Fibroblast of the aortic adventitia (primary cell): ENCODE measurements at regions not wholly inside any gene's neighbourhood (a gene's known extent, or its start where the extent isn't known, plus 50 kb on each side); places are given as distances from the start of the nearest gene placed in this dataset.

Experiments used
- DNase-seq: peaks from one replicate; pipeline ENCODE4 v3.0.0-alpha.2; 2010; ENCODE audit warnings: low read depth
- H3K4me3 ChIP-seq: 2 replicates; pipeline ENCODE4 v1.5.1; 2011; ENCODE audit warnings: low read depth, mild to moderate bottlenecking, control low read depth, low read length, moderate library complexity
- TF ChIP-seq, protein P1 (sequence below): IDR thresholded peaks from 2 replicates; pipeline ENCODE4 v1.5.1; 2011; ENCODE audit warnings: mild to moderate bottlenecking, low read length, control low read depth, inconsistent platforms; ENCODE audit not compliant: insufficient read depth

DNA sequence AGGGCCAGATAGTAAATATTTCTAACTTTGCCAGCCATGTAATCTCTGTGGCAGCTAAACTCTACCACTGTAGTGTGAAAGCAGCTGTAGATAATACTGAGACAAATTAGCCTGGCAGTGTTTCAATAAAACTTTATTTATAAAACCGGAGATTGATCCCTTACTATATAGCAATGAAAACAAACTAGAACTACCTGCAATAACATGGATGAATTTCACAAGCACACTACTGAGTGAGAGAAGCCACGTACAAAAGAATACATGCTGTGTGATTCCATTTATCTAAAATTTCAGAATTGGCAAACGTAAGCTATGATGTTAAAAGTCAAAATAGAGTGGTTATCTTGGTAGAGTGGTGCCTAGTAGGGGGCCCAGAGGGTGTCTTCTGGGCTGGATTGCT, 198.7 kb upstream of the SGK1 start:
- TF ChIP-seq, protein P1, sequence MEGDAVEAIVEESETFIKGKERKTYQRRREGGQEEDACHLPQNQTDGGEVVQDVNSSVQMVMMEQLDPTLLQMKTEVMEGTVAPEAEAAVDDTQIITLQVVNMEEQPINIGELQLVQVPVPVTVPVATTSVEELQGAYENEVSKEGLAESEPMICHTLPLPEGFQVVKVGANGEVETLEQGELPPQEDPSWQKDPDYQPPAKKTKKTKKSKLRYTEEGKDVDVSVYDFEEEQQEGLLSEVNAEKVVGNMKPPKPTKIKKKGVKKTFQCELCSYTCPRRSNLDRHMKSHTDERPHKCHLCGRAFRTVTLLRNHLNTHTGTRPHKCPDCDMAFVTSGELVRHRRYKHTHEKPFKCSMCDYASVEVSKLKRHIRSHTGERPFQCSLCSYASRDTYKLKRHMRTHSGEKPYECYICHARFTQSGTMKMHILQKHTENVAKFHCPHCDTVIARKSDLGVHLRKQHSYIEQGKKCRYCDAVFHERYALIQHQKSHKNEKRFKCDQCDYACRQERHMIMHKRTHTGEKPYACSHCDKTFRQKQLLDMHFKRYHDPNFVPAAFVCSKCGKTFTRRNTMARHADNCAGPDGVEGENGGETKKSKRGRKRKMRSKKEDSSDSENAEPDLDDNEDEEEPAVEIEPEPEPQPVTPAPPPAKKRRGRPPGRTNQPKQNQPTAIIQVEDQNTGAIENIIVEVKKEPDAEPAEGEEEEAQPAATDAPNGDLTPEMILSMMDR, result no peak
- DNase-seq, result peak; percentile 41

DNA sequence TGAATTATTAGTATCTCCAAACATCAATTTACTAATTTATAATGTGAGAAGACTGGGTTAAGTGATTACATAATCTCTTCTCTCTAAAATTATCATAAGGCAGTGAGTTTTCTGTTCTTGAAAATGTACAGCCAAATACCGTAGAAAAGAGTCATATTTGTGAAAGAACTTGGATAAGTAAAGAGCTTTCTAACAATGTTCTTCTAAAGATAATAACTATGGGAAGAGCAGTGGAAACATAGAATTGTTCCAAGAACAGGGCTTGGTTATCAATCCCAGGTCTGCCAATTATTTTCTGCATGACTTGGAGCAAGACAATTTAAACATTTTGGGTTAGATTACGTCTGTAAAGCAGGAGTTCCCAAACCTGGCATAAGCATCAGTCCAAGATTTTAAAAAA, 198.1 kb upstream of the SGK1 start:
- no peak overlapping the region for H3K4me3 ChIP-seq
- peak; percentile 88 for DNase-seq
- TF ChIP-seq, protein P1, result no peak

More for the DNA sequence above, 198.7 kb upstream of the SGK1 start:
- no peak overlapping the region for H3K4me3 ChIP-seq

DNA sequence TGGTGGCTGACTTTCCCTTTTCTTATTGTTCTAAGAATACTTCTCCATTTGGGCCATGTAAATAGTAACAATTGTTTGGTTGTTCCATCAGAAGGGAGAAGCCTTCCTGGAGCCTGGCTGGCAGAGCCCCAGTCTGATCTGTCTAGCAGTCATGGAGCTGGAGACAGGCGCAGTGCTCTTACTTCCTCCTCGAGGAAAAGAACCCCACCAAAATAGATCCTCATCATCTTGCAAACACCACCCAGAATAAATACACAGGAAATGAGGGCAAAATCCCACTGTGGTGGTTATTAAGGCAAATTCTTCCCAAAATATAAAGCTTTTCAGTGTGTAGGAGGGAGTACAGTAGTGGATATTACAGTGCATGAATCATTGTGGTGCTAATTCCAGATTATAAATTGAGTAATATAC, 195.1 kb upstream of the SGK1 start:
- TF ChIP-seq, protein P1, result no peak
- H3K4me3 ChIP-seq, result no peak overlapping the region
- DNase-seq, result peak; percentile 20

DNA sequence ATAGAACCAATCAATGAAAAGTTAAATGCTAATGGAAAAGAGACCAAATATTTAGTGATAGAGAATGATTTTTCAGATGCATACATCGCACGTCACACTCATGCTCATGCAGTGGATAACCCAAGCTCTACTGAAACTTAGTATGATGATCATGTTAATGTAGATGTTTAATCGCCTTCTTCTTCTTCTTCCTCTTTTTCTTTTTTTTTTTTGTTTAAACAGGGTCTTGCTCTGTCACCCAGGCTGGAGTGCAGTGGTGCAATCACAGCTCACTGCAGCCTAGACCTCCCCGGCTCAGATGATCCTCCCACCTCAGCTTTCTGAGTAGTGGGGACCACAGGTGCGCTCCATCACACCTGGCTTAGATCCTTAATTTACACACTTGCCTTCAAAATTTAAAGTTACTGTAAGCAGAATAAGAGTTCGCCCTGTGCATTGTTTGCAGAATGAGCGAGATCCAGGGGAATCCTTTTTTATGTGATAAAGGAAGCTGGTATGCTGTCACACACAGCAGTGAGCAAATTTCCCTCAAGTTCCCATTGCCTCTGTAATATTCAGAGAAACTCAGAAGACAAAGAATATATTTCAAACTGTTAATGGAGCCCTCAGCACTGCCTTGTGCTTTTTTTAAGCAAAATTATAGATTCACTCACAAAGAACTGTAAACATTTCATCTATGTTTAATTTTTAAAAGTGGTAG, 194.2 kb upstream of the SGK1 start:
- no peak overlapping the region for H3K4me3 ChIP-seq
- TF ChIP-seq, protein P1, result no peak
- DNase-seq, result no peak

DNA sequence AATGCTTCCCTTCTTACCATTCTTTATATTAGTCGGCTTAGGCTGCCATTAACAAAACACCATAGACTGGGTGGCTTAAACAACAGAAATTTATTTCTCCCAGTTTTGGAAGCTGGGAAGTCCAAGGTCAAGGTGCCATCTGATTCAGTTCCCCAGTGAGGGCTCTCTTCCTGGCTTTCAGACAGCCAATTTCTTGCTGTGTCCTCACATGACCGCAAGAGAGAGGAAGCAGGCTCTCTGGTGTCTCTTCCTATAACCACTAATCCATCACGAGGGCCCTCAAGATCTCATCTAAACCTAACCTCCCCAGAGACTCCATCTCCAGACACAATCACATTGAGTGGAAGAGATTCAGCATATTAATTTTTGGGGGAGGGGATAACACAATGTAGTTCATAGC, 193.0 kb upstream of the SGK1 start:
- H3K4me3 ChIP-seq, result no peak overlapping the region
- no peak for DNase-seq
- TF ChIP-seq, protein P1, result no peak

DNA sequence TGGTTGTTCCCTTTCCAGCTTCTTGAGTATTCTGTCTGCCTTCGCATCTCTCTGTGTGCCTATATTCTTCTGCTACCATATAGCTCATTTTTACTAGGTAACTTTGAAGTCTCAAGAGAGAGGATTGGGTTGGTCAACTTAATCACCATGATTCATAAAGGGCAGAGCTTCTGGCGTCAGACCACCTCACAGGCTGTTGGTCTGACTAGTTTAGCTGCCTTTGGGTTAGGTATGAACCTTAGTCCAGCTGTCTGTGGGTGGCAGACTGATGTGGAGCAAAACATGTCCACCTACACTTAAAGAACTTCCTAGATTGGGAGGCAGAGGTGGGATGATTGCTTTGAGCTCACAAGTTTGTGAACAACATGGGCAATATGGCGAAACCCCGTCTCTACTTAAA, 192.2 kb upstream of the SGK1 start:
- DNase-seq, result peak; percentile 19
- no peak overlapping the region for H3K4me3 ChIP-seq
- TF ChIP-seq, protein P1, result no peak
